HG02610 (cell line): ENCODE measurements at regions not wholly inside any gene's neighbourhood (a gene's known extent, or its start where the extent isn't known, plus 50 kb on each side); places are given as distances from the start of the nearest gene placed in this dataset.

ENCODE experiments used
- ATAC-seq: cut with Tn5 transposase; IDR thresholded peaks from one replicate; pipeline ENCODE4 v1.9.1; 2021; ENCODE audit warnings: mild to moderate bottlenecking, moderate library complexity; ENCODE audit not compliant: unreplicated experiment

- ATAC-seq = no peak
These were observed 483.8 kb downstream of the TDRD15 start for GRCh38 chr2:21607572-21607971.

GRCh38 chr2:21610304-21610703, 486.5 kb downstream of the TDRD15 start:
- ATAC-seq = no peak

GRCh38 chr2:21617885-21618434, 494.2 kb downstream of the TDRD15 start:
- ATAC-seq = no peak

GRCh38 chr2:21620771-21621170, 497.0 kb downstream of the TDRD15 start:
- no peak for ATAC-seq

GRCh38 chr2:21627938-21628337, 504.2 kb downstream of the TDRD15 start:
- no peak for ATAC-seq

- no peak for ATAC-seq
These were observed 509.2 kb downstream of the TDRD15 start for GRCh38 chr2:21633015-21633414.

GRCh38 chr2:21633466-21633865, 509.7 kb downstream of the TDRD15 start:
- ATAC-seq = no peak

- ATAC-seq = no peak
These were observed 510.1 kb downstream of the TDRD15 start for GRCh38 chr2:21633911-21634310.

GRCh38 chr2:21640046-21640445, 516.3 kb downstream of the TDRD15 start:
- no peak for ATAC-seq

- no peak for ATAC-seq
These were observed 518.9 kb downstream of the TDRD15 start for GRCh38 chr2:21642647-21643046.

GRCh38 chr2:21643180-21643579, 519.4 kb downstream of the TDRD15 start:
- no peak for ATAC-seq

- ATAC-seq = no peak
These were observed 520.5 kb downstream of the TDRD15 start for GRCh38 chr2:21644266-21644665.

- no peak for ATAC-seq
These were observed 522.6 kb downstream of the TDRD15 start for GRCh38 chr2:21646345-21646744.

GRCh38 chr2:21650569-21650968, 526.8 kb downstream of the TDRD15 start:
- ATAC-seq = no peak

GRCh38 chr2:21655136-21655535, 531.4 kb downstream of the TDRD15 start:
- ATAC-seq = no peak

- no peak for ATAC-seq
These were observed 532.7 kb downstream of the TDRD15 start for GRCh38 chr2:21656330-21657075.

- no peak for ATAC-seq
These were observed 533.7 kb downstream of the TDRD15 start for GRCh38 chr2:21657445-21657844.

- no peak for ATAC-seq
These were observed 534.5 kb downstream of the TDRD15 start for GRCh38 chr2:21658269-21658668.

GRCh38 chr2:21658907-21659477, 535.2 kb downstream of the TDRD15 start:
- ATAC-seq = no peak

GRCh38 chr2:21664083-21664482, 540.3 kb downstream of the TDRD15 start:
- no peak for ATAC-seq

GRCh38 chr2:21667638-21668037, 543.9 kb downstream of the TDRD15 start:
- no peak for ATAC-seq

- no peak for ATAC-seq
These were observed 544.4 kb downstream of the TDRD15 start for GRCh38 chr2:21668078-21668710.
